ENCODE measurements at regions not wholly inside any gene's neighbourhood (a gene's known extent, or its start where the extent isn't known, plus 50 kb on each side); places are given as distances from the start of the nearest gene placed in this dataset.
A peak's percentile ranks its signal among the peaks of the same experiment; 100 is the strongest.

- peak in 1 of 3 experiments; percentile 25 for DNase-seq
Observed at GRCh38 chr2:58574873-58575272, 333.7 kb upstream of the FANCL start.

DNA sequence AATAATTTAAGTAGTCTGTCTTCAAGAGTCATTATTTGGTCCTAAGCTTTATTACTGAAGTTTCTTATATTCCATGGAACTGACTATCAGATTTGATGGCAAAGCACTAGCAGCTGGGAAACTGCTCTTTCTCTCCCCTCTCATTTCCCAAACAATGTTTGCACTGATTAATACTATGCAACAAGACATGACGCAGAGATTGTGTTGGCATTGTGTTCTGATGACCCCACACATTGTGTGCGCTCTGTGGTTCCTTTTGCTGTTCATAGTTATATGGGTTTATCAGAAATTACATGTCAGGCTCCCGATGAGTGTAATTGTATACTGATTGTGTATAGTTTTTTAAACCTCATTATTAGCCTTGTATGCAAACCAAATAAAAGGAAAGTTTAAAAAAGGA, 331.6 kb upstream of the FANCL start:
- DNase-seq: peak in 2 of 3 experiments; percentile 53 to 88

- peak; percentile 64 to 87 (median 75) for DNase-seq
Observed at GRCh38 chr2:58571181-58571852, 330.2 kb upstream of the FANCL start.

GRCh38 chr2:58569475-58570185, 328.5 kb upstream of the FANCL start:
- no peak for DNase-seq

DNA sequence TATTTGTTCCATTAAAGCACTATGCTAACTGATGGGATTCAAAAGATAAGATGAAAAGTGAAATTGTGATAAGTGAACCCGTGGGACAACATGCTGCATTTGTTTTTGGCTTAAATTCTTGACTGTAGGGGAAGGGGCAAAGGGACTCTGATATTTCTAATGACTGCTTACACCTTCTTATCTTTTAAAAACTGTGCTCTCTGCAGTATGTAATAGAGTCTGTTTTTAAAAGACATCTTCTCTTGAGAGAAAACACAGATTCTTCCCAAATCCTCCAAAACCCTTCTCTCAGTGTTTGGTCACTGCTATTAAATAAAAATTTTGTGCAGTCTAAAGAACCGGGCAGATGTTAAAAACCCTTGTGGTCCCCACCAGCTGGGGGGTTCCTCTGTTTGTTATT, 327.8 kb upstream of the FANCL start:
- DNase-seq: no peak

DNA sequence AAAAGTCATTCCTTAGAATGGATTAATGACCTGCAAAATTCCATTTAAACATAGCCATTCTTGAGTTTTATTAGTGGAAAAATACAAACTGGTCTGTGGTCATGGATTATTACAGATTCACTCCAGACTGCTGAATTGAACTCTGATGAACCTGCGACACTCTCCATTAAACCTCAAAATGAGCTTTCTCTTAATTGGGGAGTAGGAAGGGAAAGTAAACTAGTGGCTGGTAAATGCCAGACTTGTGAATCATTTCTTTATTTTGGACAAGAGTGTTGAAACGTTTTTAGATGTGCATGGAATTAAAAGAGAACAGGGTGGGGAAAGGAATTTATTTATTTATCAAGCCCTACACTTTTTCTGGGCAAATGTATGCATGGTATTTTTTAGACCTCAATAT, 321.2 kb upstream of the FANCL start:
- no peak for DNase-seq

GRCh38 chr2:58560531-58560930, 319.4 kb upstream of the FANCL start:
- no peak for DNase-seq

GRCh38 chr2:58558881-58559280, 317.8 kb upstream of the FANCL start:
- DNase-seq: peak in 2 of 3 experiments; percentile 15 to 52

- DNase-seq: no peak
Observed at GRCh38 chr2:58557176-58557575, 316.1 kb upstream of the FANCL start.

DNA sequence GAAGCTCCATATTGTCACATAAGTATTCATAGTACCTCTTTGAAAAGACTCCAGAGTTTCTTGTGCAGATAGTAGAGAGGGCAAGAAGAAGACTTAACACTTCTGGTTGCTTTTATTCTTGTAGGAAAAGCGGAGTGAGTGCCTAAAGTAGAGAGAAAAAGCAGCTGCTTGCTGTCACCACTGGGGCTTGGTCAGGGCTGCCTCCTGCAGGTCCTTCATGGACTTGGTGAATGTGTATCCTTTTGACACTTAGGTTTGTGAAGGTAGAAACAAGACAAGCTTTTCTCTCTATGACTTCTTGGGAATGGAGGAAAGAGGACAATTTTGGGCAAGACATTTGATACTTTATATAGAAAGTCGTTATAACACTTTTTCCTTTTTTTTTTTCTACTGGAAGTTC, 312.8 kb upstream of the FANCL start:
- peak in 1 of 3 experiments; percentile 22 for DNase-seq

DNA sequence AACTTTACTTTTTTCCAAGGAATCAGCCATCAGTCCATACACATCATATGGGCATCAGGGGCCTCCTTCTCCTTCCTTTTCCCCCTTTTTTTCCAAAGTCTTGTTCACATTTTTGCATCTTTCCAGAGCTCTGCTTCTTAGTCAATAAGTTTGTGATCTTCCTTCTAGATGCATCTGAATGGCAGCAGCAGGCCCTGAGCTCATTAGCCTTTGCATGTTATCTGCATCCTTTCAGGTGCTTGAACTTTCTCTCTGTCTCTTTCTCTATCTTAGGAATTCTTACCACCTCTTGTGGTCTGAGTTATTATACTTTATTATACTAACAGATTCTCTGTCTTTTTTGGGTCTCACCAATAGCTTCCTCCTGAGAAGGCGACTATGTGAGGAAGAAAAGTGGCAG, 312.4 kb upstream of the FANCL start:
- DNase-seq: no peak

GRCh38 chr2:58545300-58546280, 304.5 kb upstream of the FANCL start:
- no peak for DNase-seq

GRCh38 chr2:58543442-58543841, 302.3 kb upstream of the FANCL start:
- DNase-seq: peak; percentile 15 to 92 (median 58)

DNA sequence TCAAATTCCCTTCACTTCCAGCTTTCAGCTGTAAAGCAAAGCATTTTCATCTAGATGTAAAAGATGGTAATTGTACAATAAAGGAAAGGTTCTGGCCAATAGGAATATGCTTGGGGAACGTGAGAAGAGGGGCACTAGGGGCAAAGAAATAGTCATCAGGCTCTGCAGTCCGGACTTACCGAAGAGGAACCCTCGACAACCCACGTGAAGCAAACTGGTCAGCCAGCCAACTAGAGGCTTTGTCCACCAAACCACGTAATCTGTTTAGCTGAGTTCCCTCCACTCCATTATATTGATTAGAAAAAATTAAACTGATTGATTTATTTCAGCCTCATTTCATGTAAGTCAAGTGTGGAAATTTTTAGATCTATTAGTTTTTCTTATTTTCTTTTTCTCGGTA, 300.4 kb upstream of the FANCL start:
- no peak for DNase-seq

DNA sequence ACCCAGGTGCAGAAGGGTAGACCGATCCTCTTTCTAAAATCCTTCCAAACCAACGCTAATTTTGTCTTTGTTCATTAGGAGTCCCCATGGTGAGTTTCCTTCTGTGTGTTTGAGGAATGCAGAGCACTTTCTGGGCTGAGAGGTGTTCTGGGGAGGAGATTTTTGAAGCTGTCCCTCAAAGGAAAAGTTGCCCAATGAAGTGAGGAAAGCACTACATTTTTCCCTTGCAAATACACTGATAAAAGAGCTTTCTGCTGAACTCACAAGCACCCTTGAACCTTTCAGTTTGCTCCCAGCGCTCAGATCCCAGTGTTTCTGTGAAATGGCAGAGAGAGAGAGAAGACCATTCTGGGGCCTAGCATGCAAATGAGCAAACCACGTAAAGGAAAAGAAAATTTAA, 299.6 kb upstream of the FANCL start:
- DNase-seq: no peak

DNA sequence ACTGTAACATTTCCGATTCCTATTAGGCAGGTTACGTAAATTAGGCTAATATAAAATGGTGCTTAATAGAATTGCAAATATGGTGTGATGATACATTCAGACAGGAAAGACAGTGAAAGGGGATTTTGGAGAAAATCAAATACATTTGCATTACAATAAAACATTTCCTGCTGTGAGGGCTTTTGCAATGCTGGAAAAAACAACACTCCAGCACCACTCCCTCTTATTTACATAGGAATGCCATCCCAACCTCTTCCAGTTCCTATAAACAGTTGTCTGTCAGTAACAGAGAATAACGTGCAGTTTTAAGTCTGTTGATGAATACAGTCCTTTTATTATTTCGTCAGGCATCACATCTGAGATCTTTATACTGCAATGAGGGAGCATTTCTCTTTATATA, 298.8 kb upstream of the FANCL start:
- DNase-seq: peak in 2 of 3 experiments; percentile 48 to 69

- DNase-seq: no peak
Observed at GRCh38 chr2:58535990-58536389, 294.9 kb upstream of the FANCL start.

DNA sequence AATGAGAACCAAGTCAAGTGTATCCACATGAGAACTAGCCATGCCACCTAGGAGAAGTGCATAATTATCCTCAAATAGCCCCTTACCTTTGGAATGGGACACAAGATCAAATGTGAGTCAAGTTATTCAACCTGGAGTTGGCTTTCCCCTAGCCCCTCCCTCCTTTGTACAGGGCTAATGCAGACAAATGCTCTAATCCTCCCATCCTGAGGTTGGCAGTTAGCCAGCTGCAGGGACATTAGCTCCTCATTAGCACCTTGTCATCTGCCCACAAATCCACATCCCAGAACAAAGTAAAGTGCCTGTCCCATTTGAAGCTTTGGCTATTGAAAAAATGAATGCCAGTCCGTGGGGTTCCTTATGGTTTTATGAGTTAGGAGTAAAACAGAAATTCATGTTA, 294.1 kb upstream of the FANCL start:
- peak; percentile 71 to 96 (median 77) for DNase-seq

- DNase-seq: no peak
Observed at GRCh38 chr2:58533376-58533775, 292.3 kb upstream of the FANCL start.

DNA sequence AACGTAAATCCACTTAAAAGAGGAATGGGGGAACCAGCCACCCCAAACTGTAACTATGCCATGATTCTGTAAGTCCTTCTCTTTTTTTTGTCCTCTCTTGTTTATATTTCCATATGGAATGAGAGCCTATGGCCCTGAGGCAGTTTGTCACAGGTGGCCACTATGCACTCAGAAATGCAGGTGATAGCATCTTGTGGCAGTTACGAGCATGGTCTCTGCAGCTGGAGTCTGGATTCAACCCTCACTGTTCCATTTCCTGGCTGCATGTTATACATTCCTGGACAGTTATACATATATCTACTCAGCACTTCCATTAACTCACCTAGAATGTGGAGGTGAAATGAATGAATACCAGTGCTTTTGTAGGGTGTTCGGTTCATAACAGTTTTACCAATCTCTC, 291.5 kb upstream of the FANCL start:
- peak in 1 of 3 experiments; percentile 28 for DNase-seq

DNA sequence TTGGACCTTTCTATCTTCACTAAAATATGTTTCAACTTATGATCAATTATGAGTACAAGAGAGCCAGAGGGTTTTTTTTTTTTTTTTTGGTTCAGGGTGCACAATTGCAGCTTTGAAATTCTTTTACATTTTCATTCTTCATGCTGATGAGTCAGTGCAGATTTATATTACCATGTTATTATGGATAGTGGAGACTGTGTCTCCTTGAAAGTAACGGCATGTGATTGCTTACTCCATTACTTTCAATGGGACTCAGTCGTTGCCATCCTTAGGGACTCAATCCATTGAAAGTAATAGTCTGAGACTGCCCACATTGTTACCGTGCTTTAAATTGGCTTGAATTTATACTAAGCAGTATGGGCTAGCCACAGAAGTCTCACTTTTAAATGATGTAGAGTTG, 286.5 kb upstream of the FANCL start:
- DNase-seq: no peak

GRCh38 chr2:58521803-58522554, 280.9 kb upstream of the FANCL start:
- peak; percentile 55 to 90 (median 81) for DNase-seq

GRCh38 chr2:58520903-58521302, 279.8 kb upstream of the FANCL start:
- DNase-seq: no peak

Measured in NCI-H1417 (cell line).